ENCODE measurements at regions not wholly inside any gene's neighbourhood (a gene's known extent, or its start where the extent isn't known, plus 50 kb on each side); places are given as distances from the start of the nearest gene placed in this dataset.

- DNase-seq (ENCODE audit: low read depth) (peak; percentile 38), FAIRE-seq (no peak)
- H3K27me3 ChIP-seq (ENCODE audit: control insufficient read depth, insufficient read depth, low read length) = no peaks in the 10 kb centered on the region
- TF ChIP-seq CTCF (IDR thresholded peaks at IDR 0.05; ENCODE audit: insufficient read depth, low read length, severe bottlenecking) = no peak
- H3K36me3 ChIP-seq (ENCODE audit: control insufficient read depth, insufficient read depth, low read length) = no peaks in the 10 kb centered on the region
- no peak overlapping the region for H3K4me3 ChIP-seq (ENCODE audit: low read depth, low read length)
Observed at GRCh38 chr5:53359916-53360517, 120.4 kb upstream of the FST start.

DNA sequence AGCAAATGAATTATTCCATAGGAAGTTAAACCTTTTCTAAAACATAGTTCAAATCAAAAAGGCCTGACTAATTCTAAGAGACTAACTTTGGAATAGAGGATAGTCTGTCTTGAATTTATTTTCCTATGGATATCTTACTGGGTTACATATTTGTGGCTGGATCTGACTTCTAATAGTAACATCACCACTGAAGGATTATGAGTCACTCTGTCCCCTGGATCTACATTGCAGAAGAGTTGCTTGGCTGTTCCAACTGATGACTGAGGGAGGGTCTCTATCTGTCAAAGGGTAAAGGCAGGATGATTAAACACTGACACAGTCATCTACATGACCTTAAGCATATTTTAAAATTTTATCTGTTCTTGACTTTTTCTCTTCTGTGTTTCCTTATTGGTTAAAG is 119.6 kb upstream of the FST start:
- DNase-seq (ENCODE audit: low read depth) (peak; percentile 95), FAIRE-seq (no peak)
- no peaks in the 10 kb centered on the region for H3K27me3 ChIP-seq (ENCODE audit: control insufficient read depth, insufficient read depth, low read length)
- TF ChIP-seq CTCF (IDR thresholded peaks at IDR 0.05; ENCODE audit: insufficient read depth, low read length, severe bottlenecking) = no peak
- H3K4me3 ChIP-seq (ENCODE audit: low read depth, low read length) = no peak overlapping the region
- H3K36me3 ChIP-seq (ENCODE audit: control insufficient read depth, insufficient read depth, low read length) = no peaks in the 10 kb centered on the region

- Histone ChIP-seq H3K27me3 (ENCODE audit: control insufficient read depth, insufficient read depth, low read length) (no peaks in the 10 kb centered on the region), H3K36me3 (ENCODE audit: control insufficient read depth, insufficient read depth, low read length) (no peaks in the 10 kb centered on the region), H3K4me3 (ENCODE audit: low read depth, low read length) (no peak overlapping the region)
- DNase-seq (ENCODE audit: low read depth) = peak; percentile 37
- no peak for FAIRE-seq
- no peak for TF ChIP-seq CTCF (IDR thresholded peaks at IDR 0.05; ENCODE audit: insufficient read depth, low read length, severe bottlenecking)
Observed at GRCh38 chr5:53361708-53362107, 118.7 kb upstream of the FST start.

DNA sequence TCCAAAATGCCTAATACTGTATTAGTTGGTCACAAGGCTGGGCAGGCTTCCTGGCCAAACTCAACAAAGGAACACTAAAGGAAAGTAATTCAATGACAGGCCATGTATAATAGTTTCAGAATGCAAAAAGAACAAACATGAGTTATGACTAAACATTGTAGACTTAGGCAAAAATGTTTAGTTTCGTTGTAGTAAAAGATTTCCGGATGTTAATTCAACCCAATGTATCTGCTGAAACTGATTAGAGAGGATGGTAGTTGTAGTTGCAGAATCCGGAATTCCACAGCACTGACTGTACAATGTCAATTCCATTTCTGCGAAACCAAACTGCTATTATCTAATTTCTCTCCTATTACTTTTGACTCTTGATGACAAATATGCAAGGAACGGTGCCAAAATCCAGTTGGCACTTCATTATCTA is 117.9 kb upstream of the FST start:
- Histone ChIP-seq H3K36me3 (ENCODE audit: control insufficient read depth, insufficient read depth, low read length) (no peaks in the 10 kb centered on the region), H3K27me3 (ENCODE audit: control insufficient read depth, insufficient read depth, low read length) (no peaks in the 10 kb centered on the region), H3K4me3 (ENCODE audit: low read depth, low read length) (no peak overlapping the region)
- FAIRE-seq = no peak
- peak; percentile 99 for DNase-seq (ENCODE audit: low read depth)
- no peak for TF ChIP-seq CTCF (IDR thresholded peaks at IDR 0.05; ENCODE audit: insufficient read depth, low read length, severe bottlenecking)

- H3K4me3 ChIP-seq (ENCODE audit: low read depth, low read length) = no peak overlapping the region
- H3K36me3 ChIP-seq (ENCODE audit: control insufficient read depth, insufficient read depth, low read length) = no peaks in the 10 kb centered on the region
- no peaks in the 10 kb centered on the region for H3K27me3 ChIP-seq (ENCODE audit: control insufficient read depth, insufficient read depth, low read length)
- TF ChIP-seq CTCF (IDR thresholded peaks at IDR 0.05; ENCODE audit: insufficient read depth, low read length, severe bottlenecking) = no peak
- FAIRE-seq (no peak), DNase-seq (ENCODE audit: low read depth) (no peak)
Observed at GRCh38 chr5:53364061-53364460, 116.4 kb upstream of the FST start.

- H3K4me3 ChIP-seq (ENCODE audit: low read depth, low read length) = no peak overlapping the region
- DNase-seq (ENCODE audit: low read depth) = peak; percentile 96
Observed at GRCh38 chr5:53366245-53366644, 114.2 kb upstream of the FST start.

More at GRCh38 chr5:53366245-53366644, 114.2 kb upstream of the FST start:
- Histone ChIP-seq H3K36me3 (ENCODE audit: control insufficient read depth, insufficient read depth, low read length) (no peaks in the 10 kb centered on the region), H3K27me3 (ENCODE audit: control insufficient read depth, insufficient read depth, low read length) (no peaks in the 10 kb centered on the region)
- no peak for TF ChIP-seq CTCF (IDR thresholded peaks at IDR 0.05; ENCODE audit: insufficient read depth, low read length, severe bottlenecking)
- no peak for FAIRE-seq
